SK-N-DZ (cell line): ENCODE measurements at regions not wholly inside any gene's neighbourhood (a gene's known extent, or its start where the extent isn't known, plus 50 kb on each side); places are given as distances from the start of the nearest gene placed in this dataset.

Source experiments
- DNase-seq: peaks from one replicate; pipeline ENCODE4 v3.0.0-alpha.2; 2015; ENCODE audit warnings: low spot score

- no peak for DNase-seq
Measured at GRCh38 chr1:56074007-56074651, 505.2 kb downstream of the PLPP3 start.

GRCh38 chr1:56073614-56074006 is 505.8 kb downstream of the PLPP3 start:
- no peak for DNase-seq

- DNase-seq: no peak
Measured at GRCh38 chr1:56073206-56073605, 506.2 kb downstream of the PLPP3 start.

GRCh38 chr1:56072310-56072709 is 507.1 kb downstream of the PLPP3 start:
- DNase-seq: no peak

- DNase-seq: no peak
Measured at GRCh38 chr1:56071351-56071750, 508.0 kb downstream of the PLPP3 start.

- no peak for DNase-seq
Measured at GRCh38 chr1:56070601-56071000, 508.8 kb downstream of the PLPP3 start.

- no peak for DNase-seq
Measured at GRCh38 chr1:56069824-56070223, 509.5 kb downstream of the PLPP3 start.

- no peak for DNase-seq
Measured at GRCh38 chr1:56068908-56069307, 510.5 kb downstream of the PLPP3 start.

- DNase-seq: no peak
Measured at GRCh38 chr1:56068210-56068609, 511.2 kb downstream of the PLPP3 start.

GRCh38 chr1:56065729-56066128 is 513.6 kb downstream of the PLPP3 start:
- no peak for DNase-seq

GRCh38 chr1:56064705-56065104 is 514.7 kb downstream of the PLPP3 start:
- DNase-seq: no peak

- DNase-seq: no peak
Measured at GRCh38 chr1:56063461-56063860, 515.9 kb downstream of the PLPP3 start.

- DNase-seq: no peak
Measured at GRCh38 chr1:56062625-56063024, 516.7 kb downstream of the PLPP3 start.

GRCh38 chr1:56061824-56062223 is 517.5 kb downstream of the PLPP3 start:
- no peak for DNase-seq

GRCh38 chr1:56060906-56061305 is 518.5 kb downstream of the PLPP3 start:
- no peak for DNase-seq

GRCh38 chr1:56057466-56058405 is 521.6 kb downstream of the PLPP3 start:
- no peak for DNase-seq

GRCh38 chr1:56056438-56057287 is 522.7 kb downstream of the PLPP3 start:
- DNase-seq: no peak

GRCh38 chr1:56054959-56055358 is 524.4 kb downstream of the PLPP3 start:
- no peak for DNase-seq

- DNase-seq: no peak
Measured at GRCh38 chr1:56052041-56052440, 527.3 kb downstream of the PLPP3 start.

GRCh38 chr1:56050911-56051310 is 528.5 kb downstream of the PLPP3 start:
- no peak for DNase-seq

- no peak for DNase-seq
Measured at GRCh38 chr1:56045477-56045876, 533.9 kb downstream of the PLPP3 start.

GRCh38 chr1:56045062-56045461 is 534.3 kb downstream of the PLPP3 start:
- no peak for DNase-seq
